Lower leg skin (tissue), 3 donors: ENCODE measurements at regions not wholly inside any gene's neighbourhood (a gene's known extent, or its start where the extent isn't known, plus 50 kb on each side); places are given as distances from the start of the nearest gene placed in this dataset.

Experiments
- CTCF ChIP-seq, 3 donors: fragments of 450-650 bp; IDR thresholded peaks; one replicate each; pipeline ENCODE4 v1.5.1; 2016; ENCODE audit warnings: antibody characterized with exemption in 3 of 3, mild to moderate bottlenecking in 3 of 3, moderate library complexity in 2 of 3
- POLR2A ChIP-seq, 2 donors: fragments of 450-650 bp; IDR thresholded peaks; one replicate each; pipeline ENCODE4 v1.6.1; 2016 to 2017; ENCODE audit warnings: antibody characterized with exemption in 2 of 2, mild to moderate bottlenecking in 1 of 2, moderate library complexity in 1 of 2

- TF ChIP-seq CTCF (IDR thresholded peaks at IDR 0.05) (no peak), POLR2A (IDR thresholded peaks at IDR 0.05) (no peak)
Observed at GRCh38 chr3:56969851-56970250, 90.6 kb upstream of the SPATA12 start.
